Neural crest cell (in vitro differentiated cells): ENCODE measurements at regions not wholly inside any gene's neighbourhood (a gene's known extent, or its start where the extent isn't known, plus 50 kb on each side); places are given as distances from the start of the nearest gene placed in this dataset.

Experiments used
- DNase-seq: peaks from one replicate; pipeline ENCODE4 v3.0.0; 2021; ENCODE audit warnings: low read depth, mixed read lengths, low spot score
- H3K27ac Mint-ChIP-seq: one replicate; pipeline ENCODE4 v1.8.0; 2021; ENCODE audit warnings: mild to moderate bottlenecking, mixed read lengths; ENCODE audit not compliant: unreplicated experiment
- H3K27me3 Mint-ChIP-seq: 2 replicates; pipeline ENCODE4 v1.8.0; 2021; ENCODE audit warnings: low read depth, mild to moderate bottlenecking, mixed read lengths
- H3K36me3 Mint-ChIP-seq: 2 replicates; pipeline ENCODE4 v1.8.0; 2021; ENCODE audit warnings: low read depth, mild to moderate bottlenecking, mixed read lengths
- H3K4me1 Mint-ChIP-seq: 2 replicates; pipeline ENCODE4 v1.8.0; 2021; ENCODE audit warnings: mixed read lengths
- H3K4me3 Mint-ChIP-seq: one replicate; pipeline ENCODE4 v1.8.0; 2021; ENCODE audit warnings: mild to moderate bottlenecking, mixed read lengths
- H3K9me3 Mint-ChIP-seq: 2 replicates; pipeline ENCODE4 v1.8.0; 2021; ENCODE audit warnings: mixed read lengths
- TF ChIP-seq, protein P1 (sequence below): fragments of 200-600 bp; sonication (generic); conservative IDR thresholded peaks from 2 replicates; pipeline ENCODE4 v1.5.0; 2021; ENCODE audit warnings: antibody characterized with exemption, mild to moderate bottlenecking

DNA sequence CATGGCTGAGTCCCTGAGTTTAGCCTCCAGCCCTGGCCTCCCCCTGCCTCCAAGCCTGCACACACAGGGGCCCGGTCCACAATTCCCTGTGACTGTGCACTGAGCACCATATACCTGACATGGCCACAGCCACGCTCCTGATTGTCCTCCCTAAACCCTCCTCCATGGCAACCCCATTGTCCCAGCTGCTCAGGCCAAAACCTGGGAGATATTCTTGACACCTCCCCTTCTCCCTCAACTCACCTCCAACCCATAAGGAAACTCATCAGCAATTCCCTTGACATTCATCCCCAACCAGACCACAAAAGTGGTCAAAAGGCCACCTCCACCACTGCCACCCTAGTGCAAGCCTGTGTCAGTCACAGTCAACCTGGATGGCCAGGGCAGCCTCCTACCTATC, 107.5 kb upstream of the MVB12B start:
- peaks cover 11% of the 10 kb centered on the region for H3K9me3 Mint-ChIP-seq
- DNase-seq: no peak
- TF ChIP-seq, protein P1, sequence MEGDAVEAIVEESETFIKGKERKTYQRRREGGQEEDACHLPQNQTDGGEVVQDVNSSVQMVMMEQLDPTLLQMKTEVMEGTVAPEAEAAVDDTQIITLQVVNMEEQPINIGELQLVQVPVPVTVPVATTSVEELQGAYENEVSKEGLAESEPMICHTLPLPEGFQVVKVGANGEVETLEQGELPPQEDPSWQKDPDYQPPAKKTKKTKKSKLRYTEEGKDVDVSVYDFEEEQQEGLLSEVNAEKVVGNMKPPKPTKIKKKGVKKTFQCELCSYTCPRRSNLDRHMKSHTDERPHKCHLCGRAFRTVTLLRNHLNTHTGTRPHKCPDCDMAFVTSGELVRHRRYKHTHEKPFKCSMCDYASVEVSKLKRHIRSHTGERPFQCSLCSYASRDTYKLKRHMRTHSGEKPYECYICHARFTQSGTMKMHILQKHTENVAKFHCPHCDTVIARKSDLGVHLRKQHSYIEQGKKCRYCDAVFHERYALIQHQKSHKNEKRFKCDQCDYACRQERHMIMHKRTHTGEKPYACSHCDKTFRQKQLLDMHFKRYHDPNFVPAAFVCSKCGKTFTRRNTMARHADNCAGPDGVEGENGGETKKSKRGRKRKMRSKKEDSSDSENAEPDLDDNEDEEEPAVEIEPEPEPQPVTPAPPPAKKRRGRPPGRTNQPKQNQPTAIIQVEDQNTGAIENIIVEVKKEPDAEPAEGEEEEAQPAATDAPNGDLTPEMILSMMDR: no peak
- H3K4me3 Mint-ChIP-seq: no peak overlapping the region
- H3K4me1 Mint-ChIP-seq: no peaks in the 10 kb centered on the region
- H3K27me3 Mint-ChIP-seq: peaks cover 6% of the 10 kb centered on the region
- H3K27ac Mint-ChIP-seq: peak overlapping the region; percentile 63
- no peaks in the 10 kb centered on the region for H3K36me3 Mint-ChIP-seq

DNA sequence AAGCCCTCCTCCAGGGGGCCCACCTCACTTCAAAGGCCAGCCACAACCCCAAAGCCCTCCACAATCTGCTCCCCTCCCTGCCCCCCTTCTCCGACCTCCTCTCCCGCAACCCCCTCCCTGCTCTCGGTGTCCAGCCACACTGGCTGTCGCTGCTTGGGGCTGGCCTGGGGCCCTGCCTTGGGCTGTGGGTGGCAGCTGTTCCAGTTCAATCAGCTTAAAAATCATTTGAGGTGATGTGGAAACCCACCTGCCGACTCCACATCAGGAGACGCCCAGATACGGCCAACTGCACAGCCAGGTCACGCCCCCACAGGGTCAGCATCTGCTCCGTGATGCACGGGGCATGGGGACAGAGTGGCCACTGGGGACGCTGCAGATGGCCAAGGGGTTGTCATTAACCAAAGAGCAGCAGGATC, 107.0 kb upstream of the MVB12B start:
- Mint-ChIP-seq H3K36me3 (no peaks in the 10 kb centered on the region), H3K27me3 (peaks cover 6% of the 10 kb centered on the region), H3K4me3 (no peak overlapping the region), H3K27ac (no peak overlapping the region), H3K9me3 (peaks cover 8% of the 10 kb centered on the region), H3K4me1 (no peaks in the 10 kb centered on the region)
- no peak for DNase-seq
- TF ChIP-seq, protein P1: no peak

DNA sequence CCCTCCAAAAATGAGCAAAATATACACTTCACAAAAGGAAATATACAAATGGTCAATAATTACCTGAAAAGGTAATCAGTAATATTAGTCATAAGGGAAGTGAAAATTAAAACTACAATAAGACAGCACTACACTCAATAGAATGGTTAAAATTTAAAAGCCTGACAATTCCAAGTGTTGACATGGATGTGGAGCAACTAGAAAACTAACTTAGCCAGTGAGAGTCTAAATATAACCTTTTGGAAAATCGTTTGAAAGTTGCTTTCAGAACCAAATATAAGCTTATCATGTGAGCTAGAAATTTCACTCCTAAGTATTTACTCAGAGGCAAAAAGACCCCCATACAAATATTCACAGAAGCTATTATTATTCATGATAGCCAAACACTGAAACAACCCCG, 105.1 kb upstream of the MVB12B start:
- no peak overlapping the region for H3K4me3 Mint-ChIP-seq

DNA sequence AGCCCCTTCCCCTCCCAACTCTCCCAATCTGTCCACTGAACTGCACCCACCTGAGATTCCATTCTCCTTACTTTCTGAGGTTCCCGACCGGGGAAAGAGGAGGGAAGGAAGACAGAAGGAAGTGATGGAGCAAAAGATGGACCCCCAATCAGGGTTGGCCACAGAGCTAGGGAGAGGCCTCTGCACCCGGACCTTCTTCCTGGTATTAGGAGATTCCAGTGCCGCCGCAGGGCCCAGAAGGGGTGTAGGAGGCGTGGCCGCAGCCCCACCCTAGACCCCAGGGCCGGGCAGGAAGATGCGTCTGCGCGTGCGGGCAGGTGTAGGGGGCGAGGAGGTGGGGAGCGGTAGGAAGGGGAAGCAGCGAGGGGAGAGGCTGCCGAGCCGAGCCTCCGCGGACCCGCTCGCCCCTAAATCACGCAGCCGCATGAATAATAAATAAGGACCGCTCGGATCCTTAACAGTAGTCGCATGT, 104.2 kb upstream of the MVB12B start:
- H3K4me3 Mint-ChIP-seq: no peak overlapping the region
- DNase-seq: no peak

More for the DNA sequence above, 105.1 kb upstream of the MVB12B start:
- H3K36me3 Mint-ChIP-seq: no peaks in the 10 kb centered on the region
- no peak overlapping the region for H3K27ac Mint-ChIP-seq
- no peaks in the 10 kb centered on the region for H3K27me3 Mint-ChIP-seq
- DNase-seq: no peak
- TF ChIP-seq, protein P1: no peak
- H3K9me3 Mint-ChIP-seq: peaks cover 3% of the 10 kb centered on the region
- no peaks in the 10 kb centered on the region for H3K4me1 Mint-ChIP-seq

DNA sequence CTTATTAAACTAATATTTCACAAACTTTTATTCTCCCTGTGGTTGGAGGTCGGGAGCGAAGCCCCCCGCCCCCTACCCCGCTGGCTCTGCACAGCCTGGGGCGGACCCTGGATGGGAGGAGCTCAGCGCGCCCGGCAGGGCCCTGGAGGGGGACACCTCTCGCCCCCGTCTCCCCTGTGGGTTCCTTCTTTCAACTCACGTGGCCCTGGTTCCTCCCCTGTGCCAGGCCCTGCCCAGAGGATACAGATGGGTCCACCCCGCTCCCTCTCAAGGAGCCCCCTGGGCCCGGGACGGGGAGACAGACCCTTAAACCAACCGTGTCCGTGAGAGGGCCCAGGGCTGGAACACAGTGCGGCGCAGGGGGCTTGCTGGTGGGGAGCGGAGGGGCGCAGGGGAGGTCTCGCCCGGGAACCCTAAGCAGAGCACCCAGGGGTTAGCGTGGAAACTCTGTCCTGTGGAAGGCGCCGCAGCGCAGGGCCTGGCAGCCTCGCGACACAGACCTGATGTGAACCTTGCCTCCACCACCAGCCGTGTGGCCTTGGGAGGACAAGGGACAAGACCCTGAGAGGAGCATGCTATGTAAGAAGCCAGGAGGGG, 103.7 kb upstream of the MVB12B start:
- Mint-ChIP-seq H3K4me3 (no peak overlapping the region), H3K27ac (no peak overlapping the region), H3K36me3 (no peaks in the 10 kb centered on the region), H3K4me1 (no peaks in the 10 kb centered on the region), H3K27me3 (peaks cover 3% of the 10 kb centered on the region), H3K9me3 (peaks cover 3% of the 10 kb centered on the region)
- DNase-seq: no peak
- TF ChIP-seq, protein P1: no peak

More for the DNA sequence above, 104.2 kb upstream of the MVB12B start:
- Mint-ChIP-seq H3K27ac (no peak overlapping the region), H3K9me3 (peaks cover 3% of the 10 kb centered on the region), H3K36me3 (no peaks in the 10 kb centered on the region), H3K27me3 (peaks cover 3% of the 10 kb centered on the region), H3K4me1 (no peaks in the 10 kb centered on the region)
- TF ChIP-seq, protein P1: no peak
